ENCODE measurements at regions not wholly inside any gene's neighbourhood (a gene's known extent, or its start where the extent isn't known, plus 50 kb on each side); places are given as distances from the start of the nearest gene placed in this dataset.

DNA sequence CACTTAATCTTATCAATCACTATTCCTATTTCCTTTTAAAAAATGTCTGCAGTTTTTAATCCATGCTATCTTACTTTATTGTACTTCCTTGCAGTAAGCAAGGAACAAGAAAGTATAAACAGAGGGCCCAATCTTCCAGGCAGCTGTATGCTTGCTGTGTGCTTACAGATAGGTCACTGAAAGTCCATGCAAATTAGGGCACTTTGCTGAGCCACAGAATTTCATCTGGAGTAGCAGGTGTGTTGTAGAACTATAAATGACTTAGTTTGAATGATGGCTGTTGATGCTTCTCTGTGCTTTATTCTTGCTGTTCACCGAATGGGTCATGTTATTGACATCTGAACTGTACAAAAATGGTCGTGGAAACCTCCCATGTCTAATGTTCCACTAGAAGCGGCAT is 154.6 kb downstream of the ATOH1 start:
- FAIRE-seq (no peak), DNase-seq (ENCODE audit: low read depth) (no peak)
- Mint-ChIP-seq H3K4me3 (ENCODE audit: unreplicated experiment) (no peak overlapping the region), H3K27ac (ENCODE audit: unreplicated experiment) (no peak overlapping the region), H3K27me3 (ENCODE audit: low read depth, unreplicated experiment) (no peaks in the 10 kb centered on the region), H3K4me1 (ENCODE audit: low read depth, unreplicated experiment) (no peaks in the 10 kb centered on the region), H3K36me3 (ENCODE audit: low read depth, unreplicated experiment) (no peaks in the 10 kb centered on the region), H3K9me3 (ENCODE audit: unreplicated experiment) (peaks cover 6% of the 10 kb centered on the region)
- H3K4me2 ChIP-seq (ENCODE audit: low read length): no peak overlapping the region
- H2AFZ ChIP-seq (ENCODE audit: low read depth, low read length): no peak overlapping the region
- TF ChIP-seq, protein P1, sequence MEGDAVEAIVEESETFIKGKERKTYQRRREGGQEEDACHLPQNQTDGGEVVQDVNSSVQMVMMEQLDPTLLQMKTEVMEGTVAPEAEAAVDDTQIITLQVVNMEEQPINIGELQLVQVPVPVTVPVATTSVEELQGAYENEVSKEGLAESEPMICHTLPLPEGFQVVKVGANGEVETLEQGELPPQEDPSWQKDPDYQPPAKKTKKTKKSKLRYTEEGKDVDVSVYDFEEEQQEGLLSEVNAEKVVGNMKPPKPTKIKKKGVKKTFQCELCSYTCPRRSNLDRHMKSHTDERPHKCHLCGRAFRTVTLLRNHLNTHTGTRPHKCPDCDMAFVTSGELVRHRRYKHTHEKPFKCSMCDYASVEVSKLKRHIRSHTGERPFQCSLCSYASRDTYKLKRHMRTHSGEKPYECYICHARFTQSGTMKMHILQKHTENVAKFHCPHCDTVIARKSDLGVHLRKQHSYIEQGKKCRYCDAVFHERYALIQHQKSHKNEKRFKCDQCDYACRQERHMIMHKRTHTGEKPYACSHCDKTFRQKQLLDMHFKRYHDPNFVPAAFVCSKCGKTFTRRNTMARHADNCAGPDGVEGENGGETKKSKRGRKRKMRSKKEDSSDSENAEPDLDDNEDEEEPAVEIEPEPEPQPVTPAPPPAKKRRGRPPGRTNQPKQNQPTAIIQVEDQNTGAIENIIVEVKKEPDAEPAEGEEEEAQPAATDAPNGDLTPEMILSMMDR (IDR thresholded peaks at IDR 0.05; ENCODE audit: insufficient read depth, low read depth, low read length): no peak
- TF ChIP-seq EZH2 (IDR thresholded peaks at IDR 0.05; ENCODE audit: insufficient read depth, low read length): no peak
- no peaks in the 10 kb centered on the region for H3K27me3 ChIP-seq (ENCODE audit: insufficient read depth, low read length)
- H3K4me1 ChIP-seq (ENCODE audit: insufficient read depth, low read length): no peaks in the 10 kb centered on the region
- H3K9ac ChIP-seq (ENCODE audit: low read length): no peak overlapping the region
- H4K20me1 ChIP-seq (ENCODE audit: insufficient read depth, low read length): no peaks in the 10 kb centered on the region
- no peaks in the 10 kb centered on the region for H3K9me3 ChIP-seq (ENCODE audit: insufficient read depth, low read depth, low read length)
- no peaks in the 10 kb centered on the region for H3K79me2 ChIP-seq (ENCODE audit: insufficient read depth, low read length)
- H3K27ac ChIP-seq (ENCODE audit: low read depth, low read length): no peak overlapping the region
- H3K4me3 ChIP-seq (ENCODE audit: insufficient read depth, low read depth, low read length): no peak overlapping the region
- no peaks in the 10 kb centered on the region for H3K36me3 ChIP-seq (ENCODE audit: insufficient read depth, low read length)

DNA sequence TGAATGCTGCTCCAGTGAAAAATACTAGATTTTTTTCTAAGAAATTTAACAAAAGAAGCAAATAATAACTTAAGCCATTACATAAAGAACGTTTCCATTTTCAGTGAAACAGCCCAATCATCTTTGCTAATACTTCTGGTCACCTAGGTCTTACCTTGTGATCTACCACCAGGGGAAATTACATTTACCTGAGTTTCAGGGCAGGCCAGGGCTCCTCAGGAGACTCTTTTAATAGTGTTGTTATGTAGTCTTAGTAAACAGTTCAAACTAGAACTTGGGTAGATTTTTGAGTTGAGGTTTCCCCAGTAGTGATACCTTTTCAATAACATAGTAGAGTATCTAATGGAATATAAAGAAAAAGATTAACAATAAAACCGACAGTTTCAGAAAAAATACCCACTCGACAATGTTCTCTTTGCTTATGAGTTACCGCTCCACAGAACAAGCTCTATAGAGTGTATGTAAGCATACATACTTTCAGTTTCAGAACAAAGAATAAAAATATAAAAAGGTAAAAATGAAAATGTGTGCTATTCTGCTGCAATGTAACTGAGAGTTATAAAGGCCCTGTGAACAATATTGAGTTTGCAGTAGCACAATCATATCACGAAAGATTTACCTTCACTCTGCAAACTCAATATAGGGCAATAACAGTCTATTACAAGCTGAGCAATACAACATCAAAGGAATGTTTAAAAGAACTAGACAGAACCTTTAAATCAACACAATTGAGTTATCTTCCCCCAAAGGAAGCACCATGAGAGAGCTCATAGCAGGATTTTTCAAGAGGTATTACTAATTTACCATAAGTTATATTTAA is 165.8 kb downstream of the ATOH1 start:
- DNase-seq (ENCODE audit: low read depth) (no peak), FAIRE-seq (no peak)
- H3K27me3 Mint-ChIP-seq (ENCODE audit: low read depth, unreplicated experiment): no peaks in the 10 kb centered on the region
- H3K27ac ChIP-seq (ENCODE audit: low read depth, low read length): no peak overlapping the region
- no peaks in the 10 kb centered on the region for H4K20me1 ChIP-seq (ENCODE audit: insufficient read depth, low read length)
- H3K36me3 Mint-ChIP-seq (ENCODE audit: low read depth, unreplicated experiment): no peaks in the 10 kb centered on the region
- H3K9ac ChIP-seq (ENCODE audit: low read length): no peak overlapping the region
- H3K27ac Mint-ChIP-seq (ENCODE audit: unreplicated experiment): no peak overlapping the region
- H3K4me1 Mint-ChIP-seq (ENCODE audit: low read depth, unreplicated experiment): no peaks in the 10 kb centered on the region
- no peak for TF ChIP-seq EZH2 (IDR thresholded peaks at IDR 0.05; ENCODE audit: insufficient read depth, low read length)
- TF ChIP-seq, protein P1 (IDR thresholded peaks at IDR 0.05; ENCODE audit: insufficient read depth, low read depth, low read length): no peak
- no peaks in the 10 kb centered on the region for H3K79me2 ChIP-seq (ENCODE audit: insufficient read depth, low read length)
- H3K9me3 Mint-ChIP-seq (ENCODE audit: unreplicated experiment): no peaks in the 10 kb centered on the region
- H2AFZ ChIP-seq (ENCODE audit: low read depth, low read length): no peak overlapping the region
- no peak overlapping the region for H3K4me2 ChIP-seq (ENCODE audit: low read length)
- no peak overlapping the region for H3K4me3 ChIP-seq (ENCODE audit: insufficient read depth, low read depth, low read length)
- H3K4me1 ChIP-seq (ENCODE audit: insufficient read depth, low read length): no peaks in the 10 kb centered on the region
- H3K36me3 ChIP-seq (ENCODE audit: insufficient read depth, low read length): no peaks in the 10 kb centered on the region
- no peak overlapping the region for H3K4me3 Mint-ChIP-seq (ENCODE audit: unreplicated experiment)
- H3K9me3 ChIP-seq (ENCODE audit: insufficient read depth, low read depth, low read length): no peaks in the 10 kb centered on the region
- H3K27me3 ChIP-seq (ENCODE audit: insufficient read depth, low read length): no peaks in the 10 kb centered on the region

DNA sequence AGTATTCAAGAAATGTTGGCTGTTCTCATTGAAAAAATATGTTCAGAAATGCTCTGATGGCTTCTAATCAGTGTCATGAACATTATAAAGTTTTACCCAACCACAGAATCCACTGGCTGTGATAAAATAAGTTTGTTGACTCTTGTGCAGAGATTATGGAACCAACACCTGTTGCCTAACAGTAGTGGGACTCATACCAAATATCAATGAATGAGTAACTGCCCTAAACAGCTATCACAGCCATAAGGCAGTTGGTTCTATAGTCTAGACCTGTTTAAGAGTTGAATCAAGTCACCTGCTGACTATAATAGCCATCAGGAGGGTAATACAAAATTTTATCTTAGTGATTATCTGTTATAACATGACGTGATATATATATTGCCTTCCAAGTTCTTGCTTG is 168.3 kb downstream of the ATOH1 start:
- no peaks in the 10 kb centered on the region for H3K9me3 ChIP-seq (ENCODE audit: insufficient read depth, low read depth, low read length)
- Mint-ChIP-seq H3K4me3 (ENCODE audit: unreplicated experiment) (no peak overlapping the region), H3K9me3 (ENCODE audit: unreplicated experiment) (no peaks in the 10 kb centered on the region), H3K27me3 (ENCODE audit: low read depth, unreplicated experiment) (no peaks in the 10 kb centered on the region), H3K4me1 (ENCODE audit: low read depth, unreplicated experiment) (no peaks in the 10 kb centered on the region), H3K27ac (ENCODE audit: unreplicated experiment) (no peak overlapping the region), H3K36me3 (ENCODE audit: low read depth, unreplicated experiment) (no peaks in the 10 kb centered on the region)
- H3K27me3 ChIP-seq (ENCODE audit: insufficient read depth, low read length): no peaks in the 10 kb centered on the region
- H3K4me1 ChIP-seq (ENCODE audit: insufficient read depth, low read length): no peaks in the 10 kb centered on the region
- FAIRE-seq (no peak), DNase-seq (ENCODE audit: low read depth) (no peak)
- H3K27ac ChIP-seq (ENCODE audit: low read depth, low read length): no peak overlapping the region
- H3K4me2 ChIP-seq (ENCODE audit: low read length): no peak overlapping the region
- H3K36me3 ChIP-seq (ENCODE audit: insufficient read depth, low read length): no peaks in the 10 kb centered on the region
- H4K20me1 ChIP-seq (ENCODE audit: insufficient read depth, low read length): no peaks in the 10 kb centered on the region
- H3K79me2 ChIP-seq (ENCODE audit: insufficient read depth, low read length): no peaks in the 10 kb centered on the region
- H2AFZ ChIP-seq (ENCODE audit: low read depth, low read length): no peak overlapping the region
- no peak overlapping the region for H3K4me3 ChIP-seq (ENCODE audit: insufficient read depth, low read depth, low read length)
- no peak overlapping the region for H3K9ac ChIP-seq (ENCODE audit: low read length)
- TF ChIP-seq EZH2 (IDR thresholded peaks at IDR 0.05; ENCODE audit: insufficient read depth, low read length): no peak
- TF ChIP-seq, protein P1 (IDR thresholded peaks at IDR 0.05; ENCODE audit: insufficient read depth, low read depth, low read length): no peak
